ENCODE measurements at regions not wholly inside any gene's neighbourhood (a gene's known extent, or its start where the extent isn't known, plus 50 kb on each side); places are given as distances from the start of the nearest gene placed in this dataset.

- H3K4me1 Mint-ChIP-seq, result no peaks in the 10 kb centered on the region
- no peak for TF ChIP-seq CTCF (IDR thresholded peaks at IDR 0.05)
- peaks cover 6% of the 10 kb centered on the region for H3K27me3 Mint-ChIP-seq (ENCODE audit: low read depth, poor library complexity)
- peaks cover 19% of the 10 kb centered on the region for H3K36me3 Mint-ChIP-seq (ENCODE audit: low read depth)
- no peak overlapping the region for H3K27ac Mint-ChIP-seq
- H3K9me3 Mint-ChIP-seq, result peaks cover 23% of the 10 kb centered on the region
- DNase-seq, result no peak
- no peak overlapping the region for H3K4me3 Mint-ChIP-seq
Observed at GRCh38 chr2:16461672-16462071, 204.0 kb downstream of the CYRIA start.

- H3K36me3 Mint-ChIP-seq (ENCODE audit: low read depth), result peaks cover 19% of the 10 kb centered on the region
- peaks cover 23% of the 10 kb centered on the region for H3K9me3 Mint-ChIP-seq
- no peak for TF ChIP-seq CTCF (IDR thresholded peaks at IDR 0.05)
Observed at GRCh38 chr2:16459606-16460005, 206.0 kb downstream of the CYRIA start.

GRCh38 chr2:16454621-16455020 lies 211.0 kb downstream of the CYRIA start:
- peaks cover 4% of the 10 kb centered on the region for H3K4me1 Mint-ChIP-seq
- peaks cover 23% of the 10 kb centered on the region for H3K9me3 Mint-ChIP-seq
- H3K4me3 Mint-ChIP-seq, result no peak overlapping the region
- peaks cover 19% of the 10 kb centered on the region for H3K36me3 Mint-ChIP-seq (ENCODE audit: low read depth)
- peaks cover 6% of the 10 kb centered on the region for H3K27me3 Mint-ChIP-seq (ENCODE audit: low read depth, poor library complexity)
- TF ChIP-seq CTCF (IDR thresholded peaks at IDR 0.05), result no peak
- peak overlapping the region; percentile 18 for H3K27ac Mint-ChIP-seq
- no peak for DNase-seq

More at GRCh38 chr2:16459606-16460005, 206.0 kb downstream of the CYRIA start:
- H3K4me1 Mint-ChIP-seq, result no peaks in the 10 kb centered on the region
- H3K4me3 Mint-ChIP-seq, result no peak overlapping the region
- no peak overlapping the region for H3K27ac Mint-ChIP-seq
- DNase-seq, result no peak
- peaks cover 6% of the 10 kb centered on the region for H3K27me3 Mint-ChIP-seq (ENCODE audit: low read depth, poor library complexity)

GRCh38 chr2:16452123-16452522 lies 213.5 kb downstream of the CYRIA start:
- H3K36me3 Mint-ChIP-seq (ENCODE audit: low read depth), result no peaks in the 10 kb centered on the region
- H3K27me3 Mint-ChIP-seq (ENCODE audit: low read depth, poor library complexity), result no peaks in the 10 kb centered on the region

GRCh38 chr2:16446706-16447105 lies 218.9 kb downstream of the CYRIA start:
- no peak overlapping the region for H3K27ac Mint-ChIP-seq
- H3K27me3 Mint-ChIP-seq (ENCODE audit: low read depth, poor library complexity), result no peaks in the 10 kb centered on the region
- no peaks in the 10 kb centered on the region for H3K36me3 Mint-ChIP-seq (ENCODE audit: low read depth)
- TF ChIP-seq CTCF (IDR thresholded peaks at IDR 0.05), result no peak
- DNase-seq, result no peak
- H3K4me3 Mint-ChIP-seq, result no peak overlapping the region
- peaks cover 7% of the 10 kb centered on the region for H3K4me1 Mint-ChIP-seq
- H3K9me3 Mint-ChIP-seq, result no peaks in the 10 kb centered on the region

More at GRCh38 chr2:16452123-16452522, 213.5 kb downstream of the CYRIA start:
- no peak overlapping the region for H3K4me3 Mint-ChIP-seq
- DNase-seq, result no peak
- H3K9me3 Mint-ChIP-seq, result no peaks in the 10 kb centered on the region
- H3K4me1 Mint-ChIP-seq, result peaks cover 7% of the 10 kb centered on the region
- H3K27ac Mint-ChIP-seq, result no peak overlapping the region
- no peak for TF ChIP-seq CTCF (IDR thresholded peaks at IDR 0.05)

- no peak for TF ChIP-seq CTCF (IDR thresholded peaks at IDR 0.05)
- Mint-ChIP-seq H3K27me3 (ENCODE audit: low read depth, poor library complexity) (no peaks in the 10 kb centered on the region), H3K4me1 (peaks cover 14% of the 10 kb centered on the region), H3K27ac (no peak overlapping the region), H3K36me3 (ENCODE audit: low read depth) (no peaks in the 10 kb centered on the region), H3K9me3 (no peaks in the 10 kb centered on the region), H3K4me3 (no peak overlapping the region)
- DNase-seq, result no peak
Observed at GRCh38 chr2:16442971-16443370, 222.7 kb downstream of the CYRIA start.

All from nephron progenitor cell (in vitro differentiated cells).